SK-N-MC (cell line): ENCODE measurements at regions not wholly inside any gene's neighbourhood (a gene's known extent, or its start where the extent isn't known, plus 50 kb on each side); places are given as distances from the start of the nearest gene placed in this dataset.
"Not testable (repeated sequence)": the region's sequence is repeated elsewhere in the genome, so short reads cannot be mapped to it uniquely, and the experiment has no call there.

Experiments
- DNase-seq: peaks from one replicate; pipeline ENCODE4 v3.0.0-alpha.2; 2011; ENCODE audit warnings: low read depth, low spot score
- H3K27ac ChIP-seq: fragments of 200-600 bp; sonication (generic); 2 replicates; pipeline ENCODE4 v1.5.1; 2016; ENCODE audit warnings: mixed run types
- H3K36me3 ChIP-seq: fragments of 200-600 bp; sonication (generic); 2 replicates; pipeline ENCODE4 v1.6.1; 2017; ENCODE audit warnings: antibody characterized with exemption, low read length, mixed read lengths; ENCODE audit not compliant: insufficient read depth
- H3K4me3 ChIP-seq: fragments of 200-600 bp; sonication (generic); 2 replicates; pipeline ENCODE4 v1.5.1; 2016
- H3K9ac ChIP-seq: fragments of 200-600 bp; sonication (generic); 2 replicates; pipeline ENCODE4 v1.8.0; 2017; ENCODE audit warnings: mixed run types, mixed read lengths; ENCODE audit not compliant: insufficient read length
- H3K9me3 ChIP-seq: fragments of 200-600 bp; sonication (generic); 2 replicates; pipeline ENCODE4 v1.6.1; 2017; ENCODE audit warnings: low read depth, mild to moderate bottlenecking, antibody characterized with exemption, low read length, moderate library complexity, mixed read lengths
- EZH2 ChIP-seq: fragments of 200-600 bp; sonication (generic); IDR thresholded peaks from one replicate; pipeline ENCODE4 v1.6.1; 2017; ENCODE audit warnings: antibody characterized with exemption
- FOXP2 ChIP-seq: optimal IDR thresholded peaks from 2 replicates; pipeline ENCODE3; 2011; ENCODE audit warnings: mild to moderate bottlenecking, moderate library complexity; ENCODE audit not compliant: insufficient read depth; ENCODE audit errors: extremely low read length, control extremely low read depth
- POLR2AphosphoS5 ChIP-seq: IDR thresholded peaks from 2 replicates; pipeline ENCODE4 v1.6.1; 2012; ENCODE audit warnings: mild to moderate bottlenecking, low read depth, low read length, borderline replicate concordance

DNA sequence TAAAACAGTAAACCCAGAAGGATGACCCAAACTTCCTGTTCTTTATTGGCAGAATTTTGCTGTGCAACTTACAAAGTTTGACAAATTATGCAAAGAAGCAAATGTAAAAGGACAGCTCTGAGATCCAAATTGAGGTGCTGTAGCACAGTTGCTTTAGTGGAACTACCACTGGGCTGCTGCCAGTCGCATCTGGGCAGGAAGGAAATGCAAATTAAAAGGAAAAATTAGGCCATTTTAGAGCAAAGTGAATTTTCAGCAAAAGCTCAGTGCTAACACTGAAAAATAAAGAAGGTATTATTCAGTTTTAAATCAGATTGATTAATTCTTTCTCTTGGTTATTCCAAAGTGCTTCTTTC is 104.5 kb downstream of the ZMAT3 start:
- Histone ChIP-seq H3K36me3 (no peaks in the 10 kb centered on the region), H3K4me3 (peak overlapping the region; percentile 69), H3K9ac (peak overlapping the region; percentile 39), H3K27ac (peak overlapping the region; percentile 82), H3K9me3 (no peaks in the 10 kb centered on the region)
- no peak for DNase-seq
- TF ChIP-seq EZH2, result no peak
- no peak for TF ChIP-seq FOXP2
- TF ChIP-seq POLR2AphosphoS5, result no peak

DNA sequence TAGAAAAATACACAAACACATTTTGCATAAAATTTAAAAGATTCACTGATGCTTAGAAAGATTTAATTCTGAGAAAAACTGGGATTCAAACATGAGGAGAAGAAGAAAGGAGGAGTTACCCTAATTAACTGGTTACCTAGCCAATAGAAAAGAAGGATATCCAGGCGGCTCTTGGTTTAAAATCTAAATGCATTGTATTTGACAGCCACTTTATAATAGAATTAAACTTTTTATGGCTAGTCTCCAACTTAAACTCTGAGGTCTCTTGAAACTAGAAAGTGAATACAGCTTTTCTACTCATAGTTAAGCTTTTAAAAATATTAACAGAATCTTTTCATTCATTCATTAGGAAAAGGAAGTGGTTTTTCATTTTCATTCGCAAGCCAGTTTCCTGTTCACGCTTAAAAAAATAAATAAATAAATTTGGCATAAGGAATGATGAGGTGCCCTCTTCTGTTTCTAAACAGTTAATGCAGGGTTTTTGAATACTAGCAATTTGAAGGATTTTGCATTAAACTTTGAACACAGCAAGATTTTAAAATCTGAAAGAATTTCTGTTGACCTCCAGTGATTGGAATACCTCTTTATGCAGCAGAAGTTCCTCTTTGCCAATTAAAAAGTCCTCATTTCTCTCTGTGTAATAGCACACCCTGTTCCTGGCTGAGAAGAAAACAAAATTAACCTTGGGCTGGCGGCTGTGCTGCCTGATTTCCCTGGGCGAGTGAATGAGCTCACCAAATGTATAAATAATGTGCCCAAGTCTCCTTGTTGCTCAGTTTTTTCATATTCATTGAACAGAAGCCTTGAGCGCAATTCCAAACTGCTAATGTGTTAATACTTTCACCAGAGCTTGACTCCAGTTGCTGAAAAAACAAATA is 105.1 kb downstream of the ZMAT3 start:
- TF ChIP-seq POLR2AphosphoS5 (no peak; the same call in 1 of the 2 replicates), EZH2 (no peak), FOXP2 (no peak)
- Histone ChIP-seq H3K9ac (peak overlapping the region; percentile 39), H3K9me3 (no peaks in the 10 kb centered on the region), H3K4me3 (peak overlapping the region; percentile 69), H3K36me3 (no peaks in the 10 kb centered on the region), H3K27ac (peak overlapping the region; percentile 82)
- DNase-seq, result peak; percentile 85

DNA sequence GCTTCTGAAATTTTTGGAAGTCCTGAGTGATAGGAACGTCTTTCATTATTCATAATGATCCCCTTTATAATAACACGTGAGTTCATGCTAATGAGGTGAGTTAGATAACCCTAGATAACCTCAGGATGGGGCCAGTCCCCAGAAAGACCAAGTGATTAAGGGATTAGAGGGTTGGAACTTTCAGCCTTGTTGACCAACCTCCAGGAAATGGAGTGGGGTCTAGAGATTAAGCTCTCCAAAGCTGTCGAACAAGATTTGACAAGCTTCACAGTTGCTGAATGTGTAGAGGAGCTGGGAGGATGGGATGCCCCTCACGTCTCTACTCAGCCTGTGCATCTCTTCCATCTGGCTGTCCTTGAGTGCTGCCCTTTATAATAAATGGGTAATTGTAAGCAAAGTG is 107.1 kb downstream of the ZMAT3 start:
- no peak for TF ChIP-seq FOXP2
- TF ChIP-seq POLR2AphosphoS5, result no peak
- TF ChIP-seq EZH2, result no peak

DNA sequence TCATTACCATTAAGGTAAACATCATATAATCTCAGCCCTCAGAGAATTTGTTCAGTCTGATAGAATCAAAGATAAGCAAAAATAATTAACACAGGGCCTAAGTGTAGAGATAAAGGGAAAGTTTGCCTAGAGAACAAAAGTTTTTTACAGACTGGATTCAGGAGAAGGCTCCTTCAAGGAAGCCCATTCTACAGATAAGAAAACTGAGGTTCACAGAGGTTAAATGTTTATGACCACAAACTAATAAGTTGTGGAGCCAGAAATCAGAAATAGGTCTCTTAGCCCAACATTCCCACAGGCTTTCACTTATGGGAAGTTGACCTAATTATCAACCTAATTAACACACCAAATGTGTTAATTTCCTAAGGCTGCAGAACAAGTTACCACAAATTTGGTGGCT is 110.7 kb downstream of the ZMAT3 start:
- no peaks in the 10 kb centered on the region for H3K36me3 ChIP-seq
- H3K9ac ChIP-seq, result no peak overlapping the region
- no peak for DNase-seq
- TF ChIP-seq POLR2AphosphoS5 (no peak), EZH2 (no peak), FOXP2 (no peak)
- H3K4me3 ChIP-seq, result no peak overlapping the region
- H3K27ac ChIP-seq, result no peak overlapping the region
- no peaks in the 10 kb centered on the region for H3K9me3 ChIP-seq

More for the DNA sequence above, 107.1 kb downstream of the ZMAT3 start:
- H3K9ac ChIP-seq, result no peak overlapping the region
- H3K9me3 ChIP-seq, result no peaks in the 10 kb centered on the region
- H3K36me3 ChIP-seq, result no peaks in the 10 kb centered on the region
- no peak overlapping the region for H3K4me3 ChIP-seq
- H3K27ac ChIP-seq, result no peak overlapping the region
- DNase-seq, result no peak

DNA sequence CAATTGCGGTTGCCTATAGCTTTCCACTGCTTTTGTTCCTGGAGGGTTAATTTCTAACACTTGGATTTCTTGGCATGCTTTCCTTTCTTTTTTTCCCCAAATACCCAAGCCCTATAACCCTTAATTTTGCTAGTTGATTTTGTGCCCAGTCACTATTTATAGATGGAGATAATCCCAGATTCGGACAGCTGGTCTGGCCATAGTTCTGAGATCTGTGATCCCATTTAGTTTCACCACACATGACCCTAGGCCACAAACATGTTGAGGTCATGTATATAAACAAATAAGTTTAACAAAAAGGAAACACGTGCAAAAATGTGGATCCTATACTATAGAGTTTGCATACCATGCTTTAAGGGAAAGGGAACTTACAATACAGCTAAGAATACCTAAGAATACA is 111.4 kb downstream of the ZMAT3 start:
- no peaks in the 10 kb centered on the region for H3K36me3 ChIP-seq
- no peak overlapping the region for H3K9ac ChIP-seq
- DNase-seq, result no peak
- H3K4me3 ChIP-seq, result no peak overlapping the region
- H3K9me3 ChIP-seq, result no peaks in the 10 kb centered on the region
- TF ChIP-seq POLR2AphosphoS5, result no peak
- TF ChIP-seq FOXP2, result no peak
- TF ChIP-seq EZH2, result no peak
- no peak overlapping the region for H3K27ac ChIP-seq

DNA sequence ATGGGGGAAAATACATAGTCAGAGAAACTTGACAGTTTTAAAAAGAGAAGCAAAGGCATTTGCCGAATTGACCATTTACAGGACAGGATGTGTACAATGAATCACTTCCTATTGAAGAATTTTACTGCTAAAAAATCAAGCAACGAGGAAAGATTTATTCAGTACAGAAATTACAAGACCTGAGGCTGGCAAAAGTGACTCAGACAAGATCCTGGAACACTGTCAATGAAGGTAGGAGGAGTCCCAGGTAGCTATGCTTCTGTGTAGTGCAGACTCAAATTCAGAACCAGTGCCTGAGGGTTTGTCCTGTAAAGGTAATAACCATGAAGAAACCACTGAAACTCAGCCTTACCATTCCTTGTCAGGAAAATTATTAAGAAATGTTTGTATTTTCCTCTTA is 120.9 kb downstream of the ZMAT3 start:
- H3K9ac ChIP-seq, result no peak overlapping the region
- H3K36me3 ChIP-seq, result no peaks in the 10 kb centered on the region
- TF ChIP-seq FOXP2 (no peak), EZH2 (no peak), POLR2AphosphoS5 (no peak)
- H3K4me3 ChIP-seq, result no peak overlapping the region
- no peak for DNase-seq
- no peak overlapping the region for H3K27ac ChIP-seq
- no peaks in the 10 kb centered on the region for H3K9me3 ChIP-seq

DNA sequence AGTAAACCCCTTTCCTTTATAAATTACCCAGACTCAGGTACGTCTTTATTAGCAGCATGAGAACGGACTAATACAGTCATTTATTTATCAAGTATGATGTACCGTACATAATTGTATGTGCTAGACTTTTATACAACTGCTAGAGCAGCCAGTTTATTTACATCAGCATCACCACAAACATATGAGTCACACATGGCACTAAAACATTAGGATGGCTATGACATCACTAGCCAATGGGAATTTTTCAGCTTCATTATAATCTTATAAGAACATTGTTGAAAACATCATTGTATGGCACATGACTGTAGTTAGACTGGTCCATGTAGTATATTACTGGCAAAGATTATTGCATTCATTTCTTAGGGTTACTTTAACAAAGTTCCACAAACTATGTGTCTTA is 121.7 kb downstream of the ZMAT3 start:
- Histone ChIP-seq H3K9ac (no peak overlapping the region), H3K9me3 (no peaks in the 10 kb centered on the region), H3K27ac (no peak overlapping the region), H3K4me3 (no peak overlapping the region), H3K36me3 (no peaks in the 10 kb centered on the region)
- TF ChIP-seq FOXP2 (no peak), POLR2AphosphoS5 (no peak), EZH2 (no peak)
- no peak for DNase-seq

DNA sequence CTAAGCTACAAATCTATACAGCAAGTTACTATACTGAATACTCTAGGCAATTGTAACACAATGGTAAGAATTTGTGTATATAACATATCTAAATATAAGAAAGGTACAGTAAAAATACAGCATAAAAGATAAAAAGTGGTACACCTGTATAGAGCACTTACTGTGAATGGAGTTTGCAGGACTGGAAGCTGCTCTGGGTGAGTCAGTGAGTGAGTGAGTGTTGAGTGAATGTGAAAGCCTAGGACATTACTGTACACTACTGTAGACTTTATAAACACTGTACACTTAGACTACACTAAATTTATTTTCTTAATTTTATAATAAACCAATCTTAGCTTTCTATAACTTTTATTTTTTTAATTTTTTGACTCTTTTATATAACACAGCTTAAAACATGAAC is 123.1 kb downstream of the ZMAT3 start:
- Histone ChIP-seq H3K36me3 (no peaks in the 10 kb centered on the region), H3K9ac (no peak overlapping the region), H3K9me3 (no peaks in the 10 kb centered on the region), H3K27ac (no peak overlapping the region), H3K4me3 (no peak overlapping the region)
- DNase-seq, result no peak
- TF ChIP-seq EZH2, result no peak
- no peak for TF ChIP-seq FOXP2
- no peak for TF ChIP-seq POLR2AphosphoS5

DNA sequence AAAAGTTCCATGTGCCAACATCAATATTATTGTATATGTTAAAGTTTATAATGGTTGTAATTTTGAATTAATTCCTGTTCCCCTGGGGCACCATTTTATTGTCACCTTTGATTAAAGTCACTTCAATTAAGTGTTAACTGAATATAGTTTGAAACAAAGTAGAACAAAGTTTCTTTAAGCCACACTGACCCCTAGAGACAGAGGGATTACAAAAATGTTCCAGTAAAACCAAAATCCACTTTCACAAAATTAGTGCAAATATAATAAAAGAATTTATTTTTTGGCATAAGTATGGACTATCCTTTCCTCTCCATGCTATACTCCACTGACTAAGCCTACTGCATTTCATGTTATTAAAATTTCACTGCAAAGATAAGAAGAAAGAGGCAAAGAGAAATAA is 123.9 kb downstream of the ZMAT3 start:
- H3K9me3 ChIP-seq, result no peaks in the 10 kb centered on the region
- no peak for DNase-seq
- TF ChIP-seq EZH2 (no peak), FOXP2 (no peak), POLR2AphosphoS5 (no peak)
- H3K36me3 ChIP-seq, result no peaks in the 10 kb centered on the region
- H3K27ac ChIP-seq, result no peak overlapping the region
- H3K9ac ChIP-seq, result no peak overlapping the region
- H3K4me3 ChIP-seq, result no peak overlapping the region

DNA sequence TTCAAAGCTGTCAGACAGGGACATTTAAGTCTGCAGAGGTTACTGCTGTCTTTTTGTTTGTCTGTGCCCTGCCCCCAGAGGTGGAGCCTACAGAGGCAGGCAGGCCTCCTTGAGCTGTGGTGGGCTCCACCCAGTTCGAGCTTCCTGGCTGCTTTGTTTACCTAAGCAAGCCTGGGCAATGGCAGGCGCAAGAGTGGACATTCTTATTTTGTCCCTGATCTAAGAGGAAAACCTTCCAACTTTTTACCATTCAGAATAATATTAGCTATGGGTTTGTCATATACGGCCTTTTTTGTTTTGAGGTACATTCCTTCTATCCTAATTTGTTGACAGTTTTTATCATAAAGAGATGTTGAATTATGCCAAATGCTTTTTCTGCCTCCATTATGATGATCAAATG is 129.3 kb downstream of the ZMAT3 start:
- not testable (repeated sequence) for H3K4me3 ChIP-seq, H3K27ac ChIP-seq, H3K9me3 ChIP-seq, DNase-seq, H3K36me3 ChIP-seq, H3K9ac ChIP-seq
